HT-29 (cell line): ENCODE measurements at regions not wholly inside any gene's neighbourhood (a gene's known extent, or its start where the extent isn't known, plus 50 kb on each side); places are given as distances from the start of the nearest gene placed in this dataset.

Experiments
- DNase-seq: peaks from one replicate; pipeline ENCODE4 v3.0.0-alpha.2; 2015; ENCODE audit warnings: low spot score

- peak; percentile 40 for DNase-seq
These were observed 215.1 kb downstream of the SOX4 start for GRCh38 chr6:21808551-21809242.

GRCh38 chr6:21811484-21811883 is 217.9 kb downstream of the SOX4 start:
- no peak for DNase-seq

GRCh38 chr6:21816231-21816630 is 222.7 kb downstream of the SOX4 start:
- no peak for DNase-seq

- no peak for DNase-seq
These were observed 226.9 kb downstream of the SOX4 start for GRCh38 chr6:21820442-21820841.

GRCh38 chr6:21823371-21823770 is 229.8 kb downstream of the SOX4 start:
- DNase-seq = no peak

GRCh38 chr6:21824431-21825177 is 231.1 kb downstream of the SOX4 start:
- DNase-seq = no peak

- no peak for DNase-seq
These were observed 232.5 kb downstream of the SOX4 start for GRCh38 chr6:21826023-21826422.

GRCh38 chr6:21826904-21827303 is 233.4 kb downstream of the SOX4 start:
- DNase-seq = no peak

GRCh38 chr6:21827425-21828202 is 234.1 kb downstream of the SOX4 start:
- DNase-seq = no peak

GRCh38 chr6:21828704-21829103 is 235.2 kb downstream of the SOX4 start:
- DNase-seq = no peak

GRCh38 chr6:21829126-21829525 is 235.6 kb downstream of the SOX4 start:
- no peak for DNase-seq

- no peak for DNase-seq
These were observed 238.2 kb downstream of the SOX4 start for GRCh38 chr6:21831521-21832291.

- DNase-seq = no peak
These were observed 242.7 kb downstream of the SOX4 start for GRCh38 chr6:21836277-21836676.

- no peak for DNase-seq
These were observed 243.3 kb downstream of the SOX4 start for GRCh38 chr6:21836772-21837425.

- DNase-seq = no peak
These were observed 246.9 kb downstream of the SOX4 start for GRCh38 chr6:21840428-21840827.

- DNase-seq = no peak
These were observed 249.5 kb downstream of the SOX4 start for GRCh38 chr6:21842875-21843645.

- DNase-seq = no peak
These were observed 250.8 kb downstream of the SOX4 start for GRCh38 chr6:21844120-21844917.

GRCh38 chr6:21845018-21845417 is 251.5 kb downstream of the SOX4 start:
- DNase-seq = no peak

GRCh38 chr6:21845439-21846140 is 252.0 kb downstream of the SOX4 start:
- no peak for DNase-seq
